ENCODE measurements at regions not wholly inside any gene's neighbourhood (a gene's known extent, or its start where the extent isn't known, plus 50 kb on each side); places are given as distances from the start of the nearest gene placed in this dataset.

- H2AFZ ChIP-seq (ENCODE audit: low read depth), result no peak overlapping the region
- CTCF ChIA-PET, result interaction anchor here (1.3 to 1.9 kb wide), 2 partner anchors 16 to 20 kb away, joined by 4 to 9 read pairs; no protein-coding TSS in a partner anchor
- no peak for DNase-seq
- no peak overlapping the region for H3K4me3 ChIP-seq (ENCODE audit: low read depth in 2 of 2, low read length in 1 of 2)
- H3F3A ChIP-seq (replicated peaks; ENCODE audit: insufficient read depth), result no peaks in the 10 kb centered on the region
- no peaks in the 10 kb centered on the region for H3K79me2 ChIP-seq (ENCODE audit: insufficient read depth)
- no peak overlapping the region for H3K4me2 ChIP-seq
- TF ChIP-seq CTCF (IDR thresholded peaks at IDR 0.05), result no peak; the same call in 1 of the 2 replicates
- TF ChIP-seq TCF12 (IDR thresholded peaks at IDR 0.05), result no peak
- no peak for TF ChIP-seq CHD2 (IDR thresholded peaks at IDR 0.05; ENCODE audit: low read length, partially characterized antibody)
- no peak for TF ChIP-seq GATA2 (CRISPR knock-in tag; IDR thresholded peaks at IDR 0.05)
- TF ChIP-seq JUND (IDR thresholded peaks at IDR 0.05), result no peak
- TF ChIP-seq EP300 (IDR thresholded peaks at IDR 0.05; ENCODE audit: borderline replicate concordance in 1 of 2, low read depth in 1 of 2, low read length in 1 of 2), result no peak
- H3K27me3 ChIP-seq (ENCODE audit: insufficient read depth), result no peaks in the 10 kb centered on the region; the same call in 1 of the 2 replicates
- POLR2A ChIA-PET, result interaction anchor here (0.7 kb wide), 1 partner anchor 36 kb away, joined by 3 read pairs; no protein-coding TSS in a partner anchor
- no peak overlapping the region for H3K27ac ChIP-seq (ENCODE audit: low read depth in 2 of 2, low read length in 1 of 2)
- WGBS (ENCODE audit: low lambda C conversion rate), result 16% methylated on average over 11 of the region's 11 CpGs
- H3K9me3 ChIP-seq, result no peaks in the 10 kb centered on the region
- no peak overlapping the region for H3K9ac ChIP-seq
- no peaks in the 10 kb centered on the region for H4K20me1 ChIP-seq (ENCODE audit: insufficient read depth)
- H3K36me3 ChIP-seq (replicated peaks in 1 of 2; ENCODE audit: control insufficient read depth in 1 of 2, insufficient read depth in 2 of 2, low read length in 1 of 2), result no peaks in the 10 kb centered on the region
- no peaks in the 10 kb centered on the region for H3K9me2 ChIP-seq
- H3K4me1 ChIP-seq (ENCODE audit: control insufficient read depth in 1 of 2, insufficient read depth in 2 of 2, low read depth in 1 of 2, low read length in 1 of 2), result no peaks in the 10 kb centered on the region; a peak in 1 of 4 replicates
These were observed 86.3 kb upstream of the HMGXB4 start for GRCh38 chr22:35170716-35171697.

- H3K4me1 ChIP-seq (ENCODE audit: control insufficient read depth in 1 of 2, insufficient read depth in 2 of 2, low read depth in 1 of 2, low read length in 1 of 2), result no peaks in the 10 kb centered on the region; a peak in 1 of 4 replicates
- no peak for DNase-seq
- H3F3A ChIP-seq (replicated peaks; ENCODE audit: insufficient read depth), result no peaks in the 10 kb centered on the region
- no peaks in the 10 kb centered on the region for H3K9me2 ChIP-seq
- H3K9ac ChIP-seq, result no peak overlapping the region
- POLR2A ChIA-PET, result interaction anchor here (0.6 kb wide), 1 partner anchor 10 kb away, joined by 3 read pairs; no protein-coding TSS in a partner anchor
- CTCF ChIA-PET, result no interaction called here
- H3K4me2 ChIP-seq, result no peak overlapping the region
- no peaks in the 10 kb centered on the region; the same call in 1 of the 2 replicates for H3K27me3 ChIP-seq (ENCODE audit: insufficient read depth)
- no peaks in the 10 kb centered on the region for H3K79me2 ChIP-seq (ENCODE audit: insufficient read depth)
- H3K9me3 ChIP-seq, result no peaks in the 10 kb centered on the region
- no peak overlapping the region for H3K4me3 ChIP-seq (ENCODE audit: low read depth in 2 of 2, low read length in 1 of 2)
- H3K36me3 ChIP-seq (replicated peaks in 1 of 2; ENCODE audit: control insufficient read depth in 1 of 2, insufficient read depth in 2 of 2, low read length in 1 of 2), result no peaks in the 10 kb centered on the region
- H3K27ac ChIP-seq (ENCODE audit: low read depth in 2 of 2, low read length in 1 of 2), result no peak overlapping the region
- H4K20me1 ChIP-seq (ENCODE audit: insufficient read depth), result no peaks in the 10 kb centered on the region
- no peak overlapping the region for H2AFZ ChIP-seq (ENCODE audit: low read depth)
- WGBS (ENCODE audit: low lambda C conversion rate), result 3% methylated on average over 4 of the region's 5 CpGs
- TF ChIP-seq TCF12 (IDR thresholded peaks at IDR 0.05) (no peak), TAF1 (IDR thresholded peaks at IDR 0.05; ENCODE audit: borderline replicate concordance, low read depth, low read length) (no peak), NFIC (IDR thresholded peaks at IDR 0.05; ENCODE audit: borderline replicate concordance) (no peak), MEF2A (IDR thresholded peaks at IDR 0.05; ENCODE audit: borderline replicate concordance, low read depth) (no peak), REST (IDR thresholded peaks at IDR 0.05; ENCODE audit: low read depth, low read length) (no peak), FOXM1 (IDR thresholded peaks at IDR 0.05; ENCODE audit: low read depth) (no peak), MAX (IDR thresholded peaks at IDR 0.05; ENCODE audit: low read depth) (no peak), PBX3 (IDR thresholded peaks at IDR 0.05) (no peak), POLR2AphosphoS5 (IDR thresholded peaks at IDR 0.05; ENCODE audit: low read depth, low read length) (no peak), RCOR1 (IDR thresholded peaks at IDR 0.05; ENCODE audit: low read length) (no peak), CHD2 (IDR thresholded peaks at IDR 0.05; ENCODE audit: low read length, partially characterized antibody) (no peak), CTCF (IDR thresholded peaks at IDR 0.05) (no peak), MXI1 (IDR thresholded peaks at IDR 0.05; ENCODE audit: low read depth, low read length) (no peak), EP300 (IDR thresholded peaks at IDR 0.05; ENCODE audit: borderline replicate concordance in 1 of 2, low read depth in 1 of 2, low read length in 1 of 2) (no peak)
These were observed 84.9 kb upstream of the HMGXB4 start for GRCh38 chr22:35172442-35172841.

All from SK-N-SH (cell line).